ENCODE measurements at regions not wholly inside any gene's neighbourhood (a gene's known extent, or its start where the extent isn't known, plus 50 kb on each side); places are given as distances from the start of the nearest gene placed in this dataset.

DNA sequence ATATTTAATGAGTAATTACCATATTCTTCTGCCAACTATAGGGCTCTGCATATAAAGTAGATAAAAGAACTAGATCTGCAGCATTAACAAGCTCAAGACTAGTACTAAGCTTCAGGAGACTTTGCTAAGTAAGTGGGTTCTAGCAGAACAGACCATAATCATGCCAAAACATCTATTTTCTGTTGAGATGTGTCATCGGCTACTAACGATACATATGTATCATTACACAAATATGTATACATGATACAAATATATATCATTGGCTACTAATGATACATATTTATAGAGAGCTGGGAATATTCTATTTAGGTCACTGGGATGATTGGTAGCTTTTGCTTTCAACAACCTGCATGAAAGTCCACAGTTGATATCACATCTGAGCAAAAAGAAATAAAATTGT, 185.8 kb upstream of the DCBLD2 start:
- DNase-seq: no peak

- no peak for DNase-seq
Observed at GRCh38 chr3:99084826-99085225, 183.3 kb upstream of the DCBLD2 start.

DNA sequence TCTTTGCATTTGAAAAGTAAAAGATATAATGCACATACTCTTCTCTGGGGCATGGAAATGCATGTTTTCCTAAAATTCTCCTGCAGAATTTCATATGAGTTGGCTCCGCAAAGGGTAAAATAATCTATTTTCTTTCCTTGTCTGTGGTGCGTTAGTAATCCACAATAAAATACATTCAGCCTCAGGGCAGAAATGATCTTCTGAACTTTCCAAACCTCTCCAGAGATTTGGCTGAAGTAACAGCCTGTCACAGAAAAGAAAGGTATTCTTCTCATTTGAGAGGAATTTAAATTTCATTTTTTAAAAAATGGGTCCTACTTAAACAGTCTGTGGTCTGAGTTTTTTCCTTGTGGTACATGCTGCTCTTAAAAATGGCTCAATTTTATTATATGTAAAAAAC, 182.7 kb upstream of the DCBLD2 start:
- no peak for DNase-seq

- no peak for DNase-seq
Observed at GRCh38 chr3:99071096-99071495, 169.6 kb upstream of the DCBLD2 start.

DNA sequence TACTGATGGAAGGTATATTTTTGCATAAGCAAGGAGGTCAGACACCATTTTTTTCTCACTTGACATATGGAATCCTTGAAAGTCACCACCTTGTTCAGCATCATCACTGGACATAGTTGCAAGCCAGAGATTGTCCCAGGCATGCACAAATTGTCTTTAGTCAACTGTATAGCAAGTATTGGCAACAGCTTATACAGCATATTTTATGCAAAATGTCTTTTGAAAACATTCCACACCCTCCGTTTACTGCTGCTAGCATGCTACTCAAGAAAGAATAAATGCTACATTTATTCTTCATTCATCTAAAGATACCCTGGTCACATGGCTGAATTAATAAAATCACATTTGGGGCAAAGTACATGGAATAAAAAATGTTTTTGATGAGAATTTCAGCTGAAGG, 168.5 kb upstream of the DCBLD2 start:
- no peak for DNase-seq

GRCh38 chr3:99066863-99067262, 165.4 kb upstream of the DCBLD2 start:
- DNase-seq: no peak

- no peak for DNase-seq
Observed at GRCh38 chr3:99049164-99049563, 147.7 kb upstream of the DCBLD2 start.

DNA sequence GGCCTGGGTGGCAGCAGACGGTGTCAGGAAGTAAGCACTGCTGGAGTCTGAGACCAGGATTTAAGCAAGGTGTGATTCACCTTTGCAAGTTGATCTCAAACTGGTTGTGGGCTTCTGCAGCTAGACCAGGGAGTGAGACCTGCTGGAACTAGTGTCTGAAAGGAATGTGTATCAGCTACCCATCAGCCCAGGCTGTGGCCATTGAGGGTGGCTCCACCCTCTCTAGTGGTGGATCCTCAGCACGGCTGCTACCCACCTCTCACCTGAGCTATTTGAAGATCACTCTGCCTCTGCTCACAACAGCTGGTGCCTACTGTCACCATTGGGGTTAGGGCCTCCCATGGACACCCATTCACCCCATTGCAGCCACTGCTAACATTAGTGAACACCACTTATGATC, 140.3 kb upstream of the DCBLD2 start:
- no peak for DNase-seq

GRCh38 chr3:99031778-99032177, 130.3 kb upstream of the DCBLD2 start:
- peak in 1 of 2 experiments; percentile 14 for DNase-seq

- DNase-seq: peak in 1 of 2 experiments; percentile 60
Observed at GRCh38 chr3:99023590-99024192, 122.2 kb upstream of the DCBLD2 start.

GRCh38 chr3:99021466-99021865, 120.0 kb upstream of the DCBLD2 start:
- no peak for DNase-seq

GRCh38 chr3:99016452-99016851, 115.0 kb upstream of the DCBLD2 start:
- no peak for DNase-seq

DNA sequence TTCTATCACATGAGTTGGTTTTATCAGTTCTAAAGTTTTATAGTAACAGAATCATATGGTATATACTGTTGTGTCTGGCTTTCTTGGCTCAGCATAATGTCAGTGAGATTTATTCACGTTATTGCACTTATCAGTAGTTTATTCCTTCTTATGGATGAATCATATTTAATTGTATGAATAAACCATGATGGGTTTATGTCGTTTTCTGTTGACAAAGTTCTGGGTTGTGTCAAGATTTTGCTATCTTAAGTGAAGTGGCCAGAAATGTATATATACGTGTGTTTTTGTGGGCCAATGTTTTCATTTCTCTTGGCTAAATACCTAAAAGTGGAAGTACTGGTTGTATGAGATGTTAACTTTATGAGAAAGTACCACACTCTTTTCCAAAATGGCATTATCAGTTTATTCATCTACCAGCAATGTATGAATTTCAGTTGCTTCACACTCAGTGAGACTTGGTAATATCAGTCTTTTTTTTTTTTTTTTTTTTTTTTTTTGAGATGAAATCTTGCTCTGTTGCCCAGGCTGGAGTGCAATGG, 112.4 kb upstream of the DCBLD2 start:
- DNase-seq: no peak

GRCh38 chr3:99013077-99013476, 111.6 kb upstream of the DCBLD2 start:
- DNase-seq: no peak

DNA sequence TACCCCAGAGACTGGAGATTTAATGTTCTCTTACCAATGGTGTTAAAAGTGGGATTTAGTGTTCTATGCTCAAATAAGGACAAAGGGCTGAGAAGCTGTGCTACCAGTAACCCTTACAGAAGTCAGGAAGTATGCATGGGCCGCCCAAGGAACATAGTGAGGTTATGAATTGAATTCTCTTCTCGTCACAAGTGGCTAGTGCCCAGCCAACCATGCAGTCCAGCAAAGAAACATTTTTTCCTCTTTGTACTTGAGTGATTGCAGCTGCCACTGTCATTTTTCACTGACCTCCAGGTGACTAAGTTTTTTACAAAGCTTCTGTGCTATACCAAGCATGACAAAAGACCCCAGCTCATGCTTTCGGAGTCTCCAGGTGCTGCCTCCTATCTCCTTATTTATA, 110.6 kb upstream of the DCBLD2 start:
- no peak for DNase-seq

- DNase-seq: no peak
Observed at GRCh38 chr3:99009851-99010250, 108.4 kb upstream of the DCBLD2 start.

GRCh38 chr3:99006686-99007085, 105.2 kb upstream of the DCBLD2 start:
- no peak for DNase-seq

GRCh38 chr3:98999675-99000074, 98.2 kb upstream of the DCBLD2 start:
- DNase-seq: no peak

GRCh38 chr3:98994128-98994762, 92.8 kb upstream of the DCBLD2 start:
- DNase-seq: peak; percentile 11 to 43

- DNase-seq: no peak
Observed at GRCh38 chr3:98991393-98991792, 89.9 kb upstream of the DCBLD2 start.

- no peak for DNase-seq
Observed at GRCh38 chr3:98990657-98991056, 89.2 kb upstream of the DCBLD2 start.

- DNase-seq: no peak
Observed at GRCh38 chr3:98986073-98986472, 84.6 kb upstream of the DCBLD2 start.

GRCh38 chr3:98985431-98985830, 83.9 kb upstream of the DCBLD2 start:
- DNase-seq: no peak

DNA sequence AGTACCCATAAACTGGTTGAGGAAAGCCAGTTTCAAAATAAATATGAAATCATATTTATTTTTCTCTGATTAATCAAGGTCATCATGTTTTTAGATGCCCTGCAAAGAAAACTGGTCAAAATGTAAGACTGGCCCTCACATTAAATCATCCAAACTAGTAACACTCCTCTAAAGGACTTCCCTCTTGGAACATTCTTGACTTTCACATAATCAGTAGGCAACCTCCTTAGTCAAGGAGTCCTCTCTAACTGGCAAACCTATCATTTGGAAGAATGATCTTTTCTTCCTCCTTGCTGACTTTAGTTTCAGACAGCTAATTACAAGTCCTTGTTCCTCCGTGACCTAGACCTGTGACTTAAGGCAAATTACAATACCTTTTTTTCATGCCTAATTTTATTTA, 82.5 kb upstream of the DCBLD2 start:
- DNase-seq: no peak

DNA sequence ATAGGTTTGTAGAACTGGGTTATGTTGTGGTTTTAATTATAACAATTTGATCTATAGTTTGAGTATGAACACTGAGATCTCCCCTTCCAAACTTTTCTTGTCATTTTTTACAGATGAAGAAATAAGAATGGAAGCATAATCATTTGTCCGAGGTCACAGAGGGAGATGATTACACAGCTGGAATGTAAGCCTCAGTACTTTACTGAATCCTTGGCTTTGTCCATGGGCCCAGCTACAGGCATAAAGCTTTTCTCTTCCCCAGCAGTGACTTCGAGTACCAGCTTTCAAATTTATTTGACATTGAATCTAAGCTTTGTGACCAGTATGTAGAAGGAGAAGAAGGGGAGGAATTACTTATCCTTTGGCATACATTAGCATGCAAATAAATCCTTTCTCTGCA, 80.9 kb upstream of the DCBLD2 start:
- no peak for DNase-seq
